Spinal cord (tissue), 9 donors: ENCODE measurements at regions not wholly inside any gene's neighbourhood (a gene's known extent, or its start where the extent isn't known, plus 50 kb on each side); places are given as distances from the start of the nearest gene placed in this dataset.

Experiments
- DNase-seq, 6 donors: peaks; one replicate each; pipeline versions ENCODE4 v3.0.0 to v3.0.0-alpha.2; 2013 to 2015; ENCODE audit warnings: low spot score in 6 of 6, low read depth in 4 of 6
- H3K27ac ChIP-seq: one replicate; pipeline ENCODE4 v1.5.1; 2013; ENCODE audit warnings: low read depth, low read length, control low read depth
- H3K27me3 ChIP-seq: one replicate; pipeline ENCODE4 v1.6.1; 2013; ENCODE audit warnings: low read length; ENCODE audit not compliant: control insufficient read depth, insufficient read depth
- H3K36me3 ChIP-seq: one replicate; pipeline ENCODE4 v1.6.1; 2013; ENCODE audit warnings: low read length; ENCODE audit not compliant: control insufficient read depth, insufficient read depth
- H3K4me1 ChIP-seq: one replicate; pipeline ENCODE4 v1.6.1; 2013; ENCODE audit warnings: low read length; ENCODE audit not compliant: control insufficient read depth, insufficient read depth
- H3K4me3 ChIP-seq: one replicate; pipeline ENCODE4 v1.5.1; 2013; ENCODE audit warnings: low read depth, low read length, control low read depth
- H3K9me3 ChIP-seq: one replicate; pipeline ENCODE4 v1.6.1; 2013; ENCODE audit warnings: low read length; ENCODE audit not compliant: control insufficient read depth, insufficient read depth
- WGBS: methylation state at CpG from one replicate; pipeline ENCODE4 v1.1.5; 2013; ENCODE audit warnings: missing lambda C conversion rate; ENCODE audit not compliant: insufficient coverage; 5-methylcytosine and 5-hydroxymethylcytosine counted together
- donor health status: healthy.

DNA sequence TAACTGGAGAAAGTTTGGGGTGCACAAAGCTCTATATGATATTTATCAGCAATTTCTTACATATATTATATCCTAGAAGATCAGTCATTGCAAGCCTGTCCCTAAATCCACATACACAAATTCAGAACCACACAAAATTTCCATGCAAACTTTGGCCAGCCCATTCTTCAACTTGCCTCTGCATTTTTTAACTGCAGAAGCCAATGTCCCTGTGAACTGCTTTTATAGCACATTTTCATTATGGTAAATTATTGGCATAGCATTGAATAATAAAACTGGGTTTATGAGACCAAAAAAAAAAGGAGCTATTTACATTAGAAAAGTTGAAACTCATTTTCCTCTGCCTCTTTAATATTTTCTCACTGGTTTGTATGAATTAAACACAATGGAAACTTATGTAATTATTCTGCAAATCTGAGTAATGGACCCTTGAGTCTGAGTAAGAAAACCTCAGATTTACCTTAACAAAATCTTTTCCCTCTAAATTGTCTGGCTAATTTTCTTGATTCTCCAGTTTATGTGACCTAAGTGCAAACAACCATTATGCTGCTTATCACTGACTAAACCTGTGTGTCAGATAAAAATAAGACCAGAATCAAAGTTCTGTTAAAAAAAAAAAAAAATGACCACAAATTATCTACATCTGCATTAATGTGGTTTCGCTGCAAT, 398.9 kb downstream of the EFNA5 start:
- Histone ChIP-seq H3K9me3 (no peaks in the 10 kb centered on the region), H3K4me1 (no peaks in the 10 kb centered on the region), H3K36me3 (no peaks in the 10 kb centered on the region), H3K27ac (no peak overlapping the region), H3K4me3 (no peak overlapping the region), H3K27me3 (no peaks in the 10 kb centered on the region)
- no CpG with 5 or more reads among the region's 1 CpG for WGBS
- no peak for DNase-seq

DNA sequence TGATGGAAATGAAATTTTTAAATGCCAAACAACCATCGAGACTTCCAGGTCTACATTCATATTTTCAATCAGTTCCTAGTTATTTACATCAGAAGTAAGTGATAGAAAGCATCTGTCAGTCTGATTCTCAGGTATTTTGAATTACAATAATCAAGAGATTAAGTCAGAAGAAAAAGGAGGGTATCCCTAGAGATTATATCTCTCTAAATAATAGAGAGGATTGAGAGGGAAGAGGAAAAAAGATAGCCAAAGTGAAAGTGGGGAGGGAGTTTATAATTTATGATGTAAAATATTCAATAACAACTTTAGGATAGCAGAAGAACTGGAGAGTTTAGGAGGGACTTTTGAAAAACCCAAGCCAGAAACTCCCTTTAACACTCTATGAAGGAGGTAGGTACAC, 400.2 kb downstream of the EFNA5 start:
- Histone ChIP-seq H3K27ac (no peak overlapping the region), H3K36me3 (no peaks in the 10 kb centered on the region), H3K4me3 (no peak overlapping the region), H3K4me1 (no peaks in the 10 kb centered on the region), H3K27me3 (no peaks in the 10 kb centered on the region), H3K9me3 (no peaks in the 10 kb centered on the region)
- DNase-seq: no peak
- no CpG with 5 or more reads among the region's 1 CpG for WGBS

DNA sequence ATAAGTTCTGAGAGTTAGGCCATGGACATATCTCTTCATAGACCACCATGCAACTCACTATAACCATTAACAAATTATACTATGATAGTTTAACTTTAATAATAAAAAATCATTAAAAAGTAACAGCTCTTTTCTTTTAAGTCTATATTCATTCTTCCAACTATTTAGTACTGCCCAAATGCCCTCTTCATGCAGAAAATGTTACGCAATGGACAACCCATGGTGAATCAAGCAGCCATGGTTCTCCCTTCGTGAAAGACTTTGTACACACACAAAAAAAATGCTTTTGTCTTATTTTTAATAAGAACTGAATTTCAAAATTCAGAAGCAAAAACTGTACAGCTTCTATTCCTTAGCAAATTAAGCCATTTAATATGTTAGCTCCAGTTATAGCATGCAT, 401.1 kb downstream of the EFNA5 start:
- no peaks in the 10 kb centered on the region for H3K27me3 ChIP-seq
- H3K9me3 ChIP-seq: no peaks in the 10 kb centered on the region
- no peaks in the 10 kb centered on the region for H3K4me1 ChIP-seq
- H3K36me3 ChIP-seq: no peaks in the 10 kb centered on the region
- no CpG with 5 or more reads among the region's 2 CpGs for WGBS
- H3K4me3 ChIP-seq: no peak overlapping the region
- no peak for DNase-seq
- H3K27ac ChIP-seq: no peak overlapping the region

DNA sequence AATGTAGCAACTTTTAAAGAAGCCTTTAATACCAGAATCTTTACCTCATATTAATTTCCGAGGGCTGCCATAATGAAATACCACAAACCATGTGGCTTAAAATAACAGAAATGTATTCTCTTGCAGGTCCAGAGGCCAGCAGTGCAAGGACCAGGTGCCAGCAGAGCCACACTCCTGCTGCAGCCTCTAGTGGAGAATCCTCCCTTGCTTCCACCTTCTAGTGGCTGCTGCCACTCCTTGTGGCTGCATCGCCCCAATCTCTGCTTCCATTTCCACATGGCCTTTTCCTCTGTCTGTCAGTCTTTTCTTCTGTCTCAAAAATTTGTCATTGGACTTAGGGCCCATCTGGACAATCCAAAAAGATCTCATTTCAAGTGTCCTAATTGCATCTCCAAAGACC, 401.5 kb downstream of the EFNA5 start:
- 89% methylated on average over 2 of the region's 2 CpGs for WGBS
- H3K4me3 ChIP-seq: no peak overlapping the region

DNA sequence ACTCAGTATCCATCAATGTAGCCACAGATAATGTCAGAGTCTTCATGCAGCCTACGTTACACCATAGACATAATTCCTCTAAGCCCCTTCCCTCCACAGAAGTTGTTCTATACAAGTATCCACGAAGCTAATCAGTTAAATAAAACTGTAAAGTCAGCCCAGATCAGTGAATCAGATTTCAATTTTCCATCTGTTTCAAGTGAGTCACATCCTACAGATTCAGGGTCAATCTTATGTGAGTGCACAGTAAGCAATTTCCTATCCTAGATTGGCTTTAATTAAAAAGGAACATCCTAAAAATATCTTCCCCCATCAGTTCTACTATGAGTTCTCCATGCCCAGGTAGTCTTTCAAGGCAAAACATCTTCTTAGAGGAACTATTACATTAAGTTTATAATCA, 402.5 kb downstream of the EFNA5 start:
- Histone ChIP-seq H3K4me1 (no peaks in the 10 kb centered on the region), H3K27ac (no peak overlapping the region), H3K27me3 (no peaks in the 10 kb centered on the region), H3K36me3 (no peaks in the 10 kb centered on the region), H3K4me3 (no peak overlapping the region), H3K9me3 (no peaks in the 10 kb centered on the region)
- 88% methylated on average over 2 of the region's 2 CpGs for WGBS
- DNase-seq: no peak

More for the DNA sequence above, 401.5 kb downstream of the EFNA5 start:
- Histone ChIP-seq H3K9me3 (no peaks in the 10 kb centered on the region), H3K27ac (no peak overlapping the region), H3K4me1 (no peaks in the 10 kb centered on the region), H3K27me3 (no peaks in the 10 kb centered on the region), H3K36me3 (no peaks in the 10 kb centered on the region)
- no peak for DNase-seq

DNA sequence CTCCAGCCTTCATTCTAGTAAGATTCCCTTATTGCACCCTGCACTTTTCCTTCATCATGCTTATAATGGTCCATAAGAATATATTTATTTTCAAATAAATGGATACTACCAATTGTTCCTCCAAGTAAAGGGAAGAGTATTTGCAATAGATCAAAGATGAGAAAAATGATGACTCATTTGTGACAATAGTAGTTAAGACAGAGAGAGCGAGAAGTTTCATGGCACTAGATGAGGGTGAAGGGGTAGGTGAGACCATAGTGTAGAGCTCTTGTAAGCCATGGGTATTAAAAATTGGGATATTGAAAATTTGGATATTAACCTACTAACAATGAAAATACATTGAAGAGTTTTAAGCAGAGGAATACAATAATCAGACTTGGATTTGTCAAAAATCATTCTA, 404.6 kb downstream of the EFNA5 start:
- H3K27ac ChIP-seq: no peak overlapping the region
- WGBS: no CpG with 5 or more reads among the region's 1 CpG
- DNase-seq: no peak

DNA sequence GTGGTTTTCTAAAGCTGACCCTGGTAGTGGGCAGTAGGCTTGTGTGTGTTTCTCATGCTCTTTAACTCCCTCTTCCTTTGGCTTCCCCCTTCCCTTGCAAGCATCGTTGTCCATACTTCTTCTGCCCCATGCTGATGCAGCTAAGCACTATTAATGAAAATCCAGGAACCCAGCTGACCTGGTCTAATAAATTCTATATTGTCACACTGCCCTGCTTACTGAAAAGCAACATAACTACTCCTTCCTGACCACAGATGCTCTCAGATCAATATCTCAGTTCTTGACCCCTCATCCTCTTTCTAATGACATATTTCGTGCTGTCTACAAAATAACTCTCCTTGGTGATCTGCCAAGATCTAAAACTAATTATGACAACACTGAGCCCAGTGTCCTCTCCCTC, 405.5 kb downstream of the EFNA5 start:
- Histone ChIP-seq H3K36me3 (no peaks in the 10 kb centered on the region), H3K4me3 (no peak overlapping the region), H3K27ac (no peak overlapping the region), H3K27me3 (no peaks in the 10 kb centered on the region), H3K4me1 (no peaks in the 10 kb centered on the region), H3K9me3 (no peaks in the 10 kb centered on the region)
- DNase-seq: no peak
- 53% methylated on average over 2 of the region's 2 CpGs for WGBS

More for the DNA sequence above, 404.6 kb downstream of the EFNA5 start:
- no peaks in the 10 kb centered on the region for H3K27me3 ChIP-seq
- no peaks in the 10 kb centered on the region for H3K36me3 ChIP-seq
- no peaks in the 10 kb centered on the region for H3K4me1 ChIP-seq
- H3K4me3 ChIP-seq: no peak overlapping the region
- H3K9me3 ChIP-seq: no peaks in the 10 kb centered on the region

DNA sequence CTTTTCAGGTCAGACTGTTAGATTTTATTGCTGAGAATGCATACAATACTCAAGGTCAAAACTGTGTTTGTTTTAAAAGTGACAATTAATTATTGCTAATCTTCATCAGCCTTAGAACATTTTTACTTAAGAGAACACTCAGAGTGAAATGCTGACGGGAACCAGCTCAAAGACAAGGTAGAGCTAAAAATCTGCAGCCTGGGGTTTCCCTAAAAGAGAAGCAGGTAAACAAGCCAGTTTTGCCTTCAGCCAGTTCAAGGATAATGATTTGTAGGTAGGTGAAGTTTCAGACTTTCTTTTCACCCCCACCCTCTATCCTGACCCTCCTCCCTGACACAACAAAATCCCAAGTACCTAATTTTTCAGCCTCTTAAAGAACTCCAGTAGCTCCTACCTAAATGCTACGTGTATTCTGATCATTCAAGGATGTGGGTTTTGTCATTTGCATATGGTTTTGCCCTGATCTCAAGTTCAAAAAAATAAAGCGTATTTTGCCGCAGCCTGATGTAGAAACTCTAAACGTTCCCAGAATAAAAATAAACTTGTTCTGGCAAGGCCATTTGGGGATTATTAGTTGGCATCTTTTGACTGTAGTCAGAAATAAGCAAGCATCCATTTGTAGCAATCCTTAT, 407.2 kb downstream of the EFNA5 start:
- no peaks in the 10 kb centered on the region for H3K4me1 ChIP-seq
- H3K36me3 ChIP-seq: no peaks in the 10 kb centered on the region
- H3K9me3 ChIP-seq: no peaks in the 10 kb centered on the region
- WGBS: no CpG with 5 or more reads among the region's 5 CpGs
- no peak overlapping the region for H3K4me3 ChIP-seq
- H3K27ac ChIP-seq: no peak overlapping the region
- no peaks in the 10 kb centered on the region for H3K27me3 ChIP-seq
- peak in 1 of 6 donors; percentile 21 for DNase-seq

DNA sequence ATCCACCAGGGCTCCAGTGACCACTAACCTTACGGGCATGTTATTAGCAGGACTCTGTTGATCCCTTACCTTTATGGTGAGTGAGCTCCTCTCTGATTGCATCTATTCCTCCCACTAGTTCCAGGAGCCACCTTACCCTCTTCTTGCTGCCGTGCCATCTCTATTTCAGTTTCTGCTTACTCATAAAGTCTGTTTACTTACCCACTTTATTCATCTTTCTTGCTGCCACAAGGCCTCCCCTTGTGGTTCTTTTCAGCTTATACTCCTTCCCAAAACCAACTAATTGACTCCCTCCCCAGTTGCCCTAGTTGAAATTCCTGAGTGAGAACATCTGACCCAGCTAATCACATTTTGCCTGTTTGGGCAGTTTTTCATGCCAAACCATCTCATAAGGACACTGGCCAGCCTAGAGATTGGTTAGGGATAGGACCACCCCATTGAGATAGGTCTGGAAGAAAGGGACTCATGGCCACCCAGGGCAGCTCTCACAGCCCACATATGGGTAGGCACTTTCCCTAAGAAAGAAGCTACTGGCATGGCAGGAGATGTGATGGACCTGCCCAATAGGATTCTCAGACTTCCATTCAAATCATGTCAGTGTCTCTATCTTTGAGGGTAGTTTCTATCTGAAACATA, 412.7 kb downstream of the EFNA5 start:
- H3K4me3 ChIP-seq: no peak overlapping the region
- H3K4me1 ChIP-seq: no peaks in the 10 kb centered on the region
- H3K27ac ChIP-seq: no peak overlapping the region
- no peaks in the 10 kb centered on the region for H3K9me3 ChIP-seq
- 100% methylated on average over 2 of the region's 2 CpGs for WGBS
- DNase-seq: no peak
- no peaks in the 10 kb centered on the region for H3K27me3 ChIP-seq
- no peaks in the 10 kb centered on the region for H3K36me3 ChIP-seq

DNA sequence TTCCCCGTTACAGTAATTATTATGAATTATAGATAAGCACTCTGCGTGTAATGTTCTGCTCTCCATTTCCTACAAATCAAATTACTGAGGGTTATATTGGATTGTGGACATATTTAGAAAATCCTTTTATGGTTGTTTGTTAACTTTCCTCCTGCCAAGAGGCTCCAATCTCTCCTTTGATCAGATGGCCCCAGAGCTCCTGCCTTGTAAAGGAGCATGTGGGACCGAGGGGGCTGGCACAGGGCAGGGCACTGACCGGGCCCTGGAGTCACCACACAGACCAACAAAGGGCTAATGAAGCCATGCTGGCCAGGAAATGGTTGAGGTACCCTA, 415.9 kb downstream of the EFNA5 start:
- DNase-seq: no peak
- H3K9me3 ChIP-seq: no peaks in the 10 kb centered on the region
- 87% methylated on average over 2 of the region's 4 CpGs for WGBS

More for the DNA sequence above, 415.9 kb downstream of the EFNA5 start:
- Histone ChIP-seq H3K27ac (no peak overlapping the region), H3K4me1 (no peaks in the 10 kb centered on the region), H3K4me3 (no peak overlapping the region), H3K36me3 (no peaks in the 10 kb centered on the region), H3K27me3 (no peaks in the 10 kb centered on the region)
